AG20443 (cell line): ENCODE measurements at regions not wholly inside any gene's neighbourhood (a gene's known extent, or its start where the extent isn't known, plus 50 kb on each side); places are given as distances from the start of the nearest gene placed in this dataset.
"Not testable (repeated sequence)": the region's sequence is repeated elsewhere in the genome, so short reads cannot be mapped to it uniquely, and the experiment has no call there.

Experiments
- DNase-seq: peaks from one replicate; pipeline ENCODE4 v3.0.0; 2012; ENCODE audit warnings: low spot score, mixed read lengths

GRCh38 chr17:83018658-83019193 lies 60.7 kb upstream of the METRNL start:
- no peak for DNase-seq

GRCh38 chr17:83019376-83019775 lies 60.0 kb upstream of the METRNL start:
- no peak for DNase-seq

GRCh38 chr17:83024218-83024971 lies 55.0 kb upstream of the METRNL start:
- no peak for DNase-seq

- DNase-seq, result no peak
These were observed 53.7 kb upstream of the METRNL start for GRCh38 chr17:83025636-83026280.

GRCh38 chr17:83026311-83026811 lies 53.0 kb upstream of the METRNL start:
- no peak for DNase-seq

- not testable (repeated sequence) for DNase-seq
These were observed 52.5 kb upstream of the METRNL start for GRCh38 chr17:83026921-83027320.

- DNase-seq, result no peak
These were observed 50.6 kb upstream of the METRNL start for GRCh38 chr17:83028851-83029250.

GRCh38 chr17:83029571-83029970 lies 49.8 kb upstream of the METRNL start:
- DNase-seq, result no peak
